GM12864 (cell line): ENCODE measurements at regions not wholly inside any gene's neighbourhood (a gene's known extent, or its start where the extent isn't known, plus 50 kb on each side); places are given as distances from the start of the nearest gene placed in this dataset.

ENCODE experiments used
- DNase-seq: peaks from one replicate; pipeline ENCODE4 v3.0.0-alpha.2; 2011; ENCODE audit warnings: low read depth
- H3K4me3 ChIP-seq: 2 replicates; pipeline ENCODE4 v1.5.1; 2011; ENCODE audit warnings: mild to moderate bottlenecking, low read depth, low read length, control low read depth
- CTCF ChIP-seq: IDR thresholded peaks from 2 replicates; pipeline ENCODE4 v1.5.1; 2011; ENCODE audit warnings: low read depth, mild to moderate bottlenecking, moderate library complexity, low read length, control low read depth, inconsistent platforms; ENCODE audit errors: missing control alignments

GRCh38 chr9:14031810-14032209 lies 282.1 kb downstream of the NFIB start:
- TF ChIP-seq CTCF: no peak
- no peak for DNase-seq
- no peak overlapping the region for H3K4me3 ChIP-seq

GRCh38 chr9:14031060-14031414 lies 282.9 kb downstream of the NFIB start:
- no peak overlapping the region for H3K4me3 ChIP-seq
- no peak for DNase-seq

GRCh38 chr9:14030375-14031059 lies 283.4 kb downstream of the NFIB start:
- no peak for TF ChIP-seq CTCF
- DNase-seq: no peak
- H3K4me3 ChIP-seq: no peak overlapping the region

More at GRCh38 chr9:14031060-14031414, 282.9 kb downstream of the NFIB start:
- no peak for TF ChIP-seq CTCF

GRCh38 chr9:14029806-14030374 lies 284.1 kb downstream of the NFIB start:
- no peak overlapping the region for H3K4me3 ChIP-seq
- TF ChIP-seq CTCF: no peak

GRCh38 chr9:14027116-14027800 lies 286.7 kb downstream of the NFIB start:
- DNase-seq: no peak
- no peak for TF ChIP-seq CTCF
- no peak overlapping the region for H3K4me3 ChIP-seq

More at GRCh38 chr9:14029806-14030374, 284.1 kb downstream of the NFIB start:
- no peak for DNase-seq

GRCh38 chr9:14025741-14026140 lies 288.2 kb downstream of the NFIB start:
- no peak for DNase-seq
- TF ChIP-seq CTCF: no peak

More at GRCh38 chr9:14025741-14026140, 288.2 kb downstream of the NFIB start:
- H3K4me3 ChIP-seq: no peak overlapping the region
